Spleen (tissue), 11 donors: ENCODE measurements at regions not wholly inside any gene's neighbourhood (a gene's known extent, or its start where the extent isn't known, plus 50 kb on each side); places are given as distances from the start of the nearest gene placed in this dataset.

Experiments used
- DNase-seq: peaks from one replicate; pipeline ENCODE4 v3.0.0-alpha.2; 2020
- H3K27ac ChIP-seq, 8 donors: fragments of 200-600 bp; sonication (generic) in 7 of 8; 1 replicate in 4 of 8; 2 replicates in 4 of 8; pipeline versions ENCODE4 v1.5.0 to v1.8.0; 2016 to 2021; ENCODE audit warnings: inconsistent platforms in 4 of 8, mild to moderate bottlenecking in 4 of 8, moderate library complexity in 1 of 8
- H3K27me3 ChIP-seq, 7 donors: fragments of 200-600 bp; sonication (generic) in 6 of 7; replicated peaks in 1 of 7; 1 replicate in 4 of 7; 2 replicates in 3 of 7; pipeline versions ENCODE4 v1.5.0 to v1.8.0; 2016 to 2021; ENCODE audit warnings: inconsistent platforms in 3 of 7, mild to moderate bottlenecking in 1 of 7
- H3K36me3 ChIP-seq, 6 donors: fragments of 200-600 bp; sonication (generic) in 5 of 6; 1 replicate in 4 of 6; 2 replicates in 2 of 6; pipeline versions ENCODE4 v1.5.0 to v1.8.0; 2016 to 2021; ENCODE audit warnings: inconsistent platforms in 2 of 6
- H3K4me1 ChIP-seq, 6 donors: fragments of 200-600 bp; sonication (generic) in 5 of 6; 1 replicate in 3 of 6; 2 replicates in 3 of 6; pipeline versions ENCODE4 v1.5.0 to v1.8.0; 2016 to 2021; ENCODE audit warnings: inconsistent platforms in 3 of 6
- H3K4me3 ChIP-seq, 8 donors: fragments of 200-600 bp; sonication (generic) in 7 of 8; 1 replicate in 4 of 8; 2 replicates in 4 of 8; pipeline versions ENCODE4 v1.5.0 to v1.8.0; 2016 to 2021; ENCODE audit warnings: inconsistent platforms in 4 of 8, mild to moderate bottlenecking in 4 of 8, moderate library complexity in 2 of 8
- H3K9me3 ChIP-seq, 8 donors: fragments of 200-600 bp; sonication (generic) in 7 of 8; 1 replicate in 4 of 8; 2 replicates in 4 of 8; pipeline versions ENCODE4 v1.5.0 to v1.8.0; 2016 to 2021; ENCODE audit warnings: inconsistent platforms in 4 of 8
- POLR2A ChIP-seq, 3 donors: fragments of 450-650 bp; IDR thresholded peaks; one replicate each; pipeline ENCODE4 v1.5.1; 2017; ENCODE audit warnings: antibody characterized with exemption in 3 of 3, mild to moderate bottlenecking in 1 of 3
- POLR2AphosphoS5 ChIP-seq, 3 donors: sonication (generic); formaldehyde crosslinking; IDR thresholded peaks; one replicate each; pipeline ENCODE4 v1.5.1; 2017; ENCODE audit warnings: antibody characterized with exemption in 3 of 3
- WGBS, 5 donors: extraction: QIAGEN DNeasy Blood & Tissue Kit in 3 of 5; methylation state at CpG; one replicate each; pipeline versions ENCODE4 v1.1.5 to v1.1.7; 2013 to 2018; 5-methylcytosine and 5-hydroxymethylcytosine counted together
- intact Hi-C: fragments of 100-400 bp; cut with DNase I; formaldehyde crosslinking; loops from one replicate; pipeline ENCODE4 v1.15.0; 2023; ENCODE audit warnings: low total_unique reads
- TF ChIP-seq, protein P1 (sequence below), 11 experiments: fragments of 200-600 bp in 7 of 11; fragments of 450-650 bp in 4 of 11; sonication (generic) in 4 of 11; IDR thresholded peaks in 8 of 11; conservative IDR thresholded peaks in 3 of 11; 1 replicate in 7 of 11; 2 replicates in 4 of 11; pipeline versions ENCODE4 v1.4.0 to v1.8.0; 2016 to 2021; ENCODE audit warnings: antibody characterized with exemption in 11 of 11, inconsistent platforms in 4 of 11, mild to moderate bottlenecking in 1 of 11
- donor health status: healthy with polysubstance abuse.
- donor health status: DM: no; HTN: no; CAD: no; lungs with moderate emphysema.
- donor health status: DM: no; HTN: no; CAD: no.
- donor health status: Bipolar disorder and iron deficiency.
- donor health status: healthy.
- donor health status: DM: no; HTN: no; CAD: no.
- donor health status: DM: yes; HTN: yes; CAD: no.

DNA sequence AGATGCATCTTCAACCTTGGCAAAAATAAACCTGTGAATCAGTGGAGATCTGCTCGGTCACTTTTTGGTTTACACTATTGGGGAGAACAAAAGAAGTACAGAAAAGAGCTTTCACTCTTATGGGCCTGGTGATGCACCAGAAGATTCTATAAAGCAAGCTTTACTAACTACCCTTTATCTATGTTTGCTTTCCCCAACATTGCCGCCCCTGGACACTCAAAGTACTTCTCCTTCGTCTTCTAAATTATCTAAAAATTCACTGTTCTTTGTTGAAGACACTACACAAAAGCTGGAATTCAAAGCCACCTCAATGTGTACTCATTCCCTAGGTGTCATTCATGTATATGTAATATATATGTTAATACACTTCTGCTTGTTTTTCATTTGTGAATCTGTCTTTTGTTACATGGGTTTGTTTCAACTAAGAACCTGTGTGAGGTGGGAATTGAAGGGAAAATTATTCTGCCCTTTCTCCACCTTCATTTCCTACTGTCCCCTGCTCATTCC is 97.9 kb upstream of the BTN3A2 start:
- DNase-seq = no peak
- TF ChIP-seq POLR2A (IDR thresholded peaks at IDR 0.05) (no peak), POLR2AphosphoS5 (IDR thresholded peaks at IDR 0.05) (no peak)
- TF ChIP-seq, protein P1, sequence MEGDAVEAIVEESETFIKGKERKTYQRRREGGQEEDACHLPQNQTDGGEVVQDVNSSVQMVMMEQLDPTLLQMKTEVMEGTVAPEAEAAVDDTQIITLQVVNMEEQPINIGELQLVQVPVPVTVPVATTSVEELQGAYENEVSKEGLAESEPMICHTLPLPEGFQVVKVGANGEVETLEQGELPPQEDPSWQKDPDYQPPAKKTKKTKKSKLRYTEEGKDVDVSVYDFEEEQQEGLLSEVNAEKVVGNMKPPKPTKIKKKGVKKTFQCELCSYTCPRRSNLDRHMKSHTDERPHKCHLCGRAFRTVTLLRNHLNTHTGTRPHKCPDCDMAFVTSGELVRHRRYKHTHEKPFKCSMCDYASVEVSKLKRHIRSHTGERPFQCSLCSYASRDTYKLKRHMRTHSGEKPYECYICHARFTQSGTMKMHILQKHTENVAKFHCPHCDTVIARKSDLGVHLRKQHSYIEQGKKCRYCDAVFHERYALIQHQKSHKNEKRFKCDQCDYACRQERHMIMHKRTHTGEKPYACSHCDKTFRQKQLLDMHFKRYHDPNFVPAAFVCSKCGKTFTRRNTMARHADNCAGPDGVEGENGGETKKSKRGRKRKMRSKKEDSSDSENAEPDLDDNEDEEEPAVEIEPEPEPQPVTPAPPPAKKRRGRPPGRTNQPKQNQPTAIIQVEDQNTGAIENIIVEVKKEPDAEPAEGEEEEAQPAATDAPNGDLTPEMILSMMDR (IDR thresholded peaks at IDR 0.05 in 8 of 11, conservative IDR thresholded peaks at IDR 0.05 in 3 of 11) = no peak
- Histone ChIP-seq H3K27ac (no peak overlapping the region), H3K36me3 (no peaks in the 10 kb centered on the region), H3K4me1 (peaks cover 6 to 24% (median 20%) of the 10 kb centered on the region in 6 donors), H3K4me3 (no peak overlapping the region), H3K27me3 (peaks cover 0 to 17% (median 0%) of the 10 kb centered on the region in 7 donors), H3K9me3 (no peaks in the 10 kb centered on the region)
- intact Hi-C loops = no loop called here
- WGBS, 5 donors = 85 to 96% (median 94%) methylated on average over 3 of the region's 3 CpGs

DNA sequence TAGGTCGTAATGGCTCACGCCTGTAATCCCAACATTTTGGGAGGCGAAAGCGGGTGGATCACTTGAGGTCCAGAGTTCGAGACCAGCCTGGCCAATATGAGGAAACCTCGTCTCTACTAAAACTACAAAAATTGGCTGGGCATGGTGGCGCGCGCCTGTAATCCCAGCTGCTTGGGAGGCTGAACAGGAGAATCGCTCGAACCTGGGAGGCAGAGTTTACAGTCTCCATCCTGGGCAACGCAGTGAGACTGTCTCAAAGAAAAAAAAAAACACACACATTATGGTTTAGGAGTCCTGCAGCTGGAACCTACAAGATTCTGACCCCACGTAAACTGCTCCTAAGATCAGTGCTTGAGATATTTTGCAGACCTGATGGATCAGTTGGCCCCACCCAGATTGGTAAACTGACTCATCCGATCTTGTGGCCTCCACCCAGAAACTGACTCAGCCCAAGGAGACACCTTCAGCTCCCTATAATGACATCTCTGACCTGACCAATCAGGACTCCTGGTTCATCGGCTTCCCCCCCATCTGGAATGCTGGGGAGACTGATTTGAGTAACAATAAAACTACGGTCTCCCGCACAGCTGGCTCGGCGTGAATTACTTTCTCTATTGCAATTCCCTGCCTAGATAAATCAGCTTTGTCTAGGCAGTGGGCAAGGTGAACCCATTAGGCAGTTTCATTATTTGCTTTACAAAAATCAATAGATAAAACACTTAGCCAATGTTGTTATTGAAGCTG is 96.2 kb upstream of the BTN3A2 start:
- Histone ChIP-seq H3K4me3 (no peak overlapping the region), H3K27me3 (peaks cover 0 to 17% (median 0%) of the 10 kb centered on the region in 7 donors), H3K9me3 (no peaks in the 10 kb centered on the region), H3K36me3 (no peaks in the 10 kb centered on the region), H3K4me1 (peaks cover 6 to 33% (median 22%) of the 10 kb centered on the region in 6 donors), H3K27ac (no peak overlapping the region)
- intact Hi-C loops = no loop called here
- WGBS, 5 donors = 85 to 95% (median 91%) methylated on average over 19 of the region's 19 CpGs
- TF ChIP-seq, protein P1 (IDR thresholded peaks at IDR 0.05 in 8 of 11, conservative IDR thresholded peaks at IDR 0.05 in 3 of 11) = no peak
- TF ChIP-seq POLR2A (IDR thresholded peaks at IDR 0.05) (no peak), POLR2AphosphoS5 (IDR thresholded peaks at IDR 0.05) (no peak)
- no peak for DNase-seq

DNA sequence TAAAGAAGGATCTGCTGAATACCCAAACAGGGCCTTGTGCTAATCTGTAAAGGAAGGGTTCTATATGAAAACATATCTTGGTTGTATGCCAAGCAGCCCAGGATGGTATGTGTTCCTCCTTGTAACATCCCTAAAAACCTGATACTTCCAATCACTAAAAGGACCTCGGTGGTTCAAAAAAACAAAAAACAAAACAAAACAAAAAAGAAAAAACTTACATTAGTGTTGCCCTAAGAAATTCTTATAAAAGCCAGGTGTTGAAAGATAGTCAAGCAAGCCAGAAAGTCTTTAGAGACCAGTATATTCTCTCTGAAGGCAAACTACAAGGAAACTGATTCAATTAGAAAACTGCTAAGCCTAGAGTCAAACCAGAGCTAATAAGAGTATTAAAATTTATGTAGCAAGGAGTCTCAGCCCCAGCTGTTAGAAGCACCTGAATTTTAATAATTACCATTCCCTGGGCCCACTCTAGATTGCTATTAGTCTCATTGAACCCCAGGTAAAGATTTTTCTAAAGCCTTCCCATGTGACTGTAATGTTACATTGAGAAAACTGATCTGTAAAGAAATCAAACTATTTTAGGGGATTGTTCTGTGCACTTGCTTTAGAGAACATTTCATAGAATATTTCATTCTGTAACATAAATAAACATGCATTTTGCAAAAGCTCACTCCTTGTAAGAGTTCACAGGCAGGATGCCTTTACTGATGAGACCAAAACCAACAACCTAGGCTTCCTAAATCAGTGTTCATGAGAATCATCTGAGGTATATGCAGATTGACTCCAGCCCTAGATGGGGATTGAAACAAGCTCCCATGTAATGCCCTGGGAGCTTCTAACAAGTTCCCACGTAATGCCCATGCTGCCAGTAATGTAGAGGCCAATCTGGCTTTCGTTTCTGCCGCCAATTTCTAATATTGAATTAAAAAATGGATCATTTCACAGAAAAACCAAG is 95.2 kb upstream of the BTN3A2 start:
- no peak for DNase-seq
- Histone ChIP-seq H3K4me3 (no peak overlapping the region), H3K36me3 (no peaks in the 10 kb centered on the region), H3K27ac (peak overlapping the region in 2 of 8 donors; percentile 97 to 99), H3K27me3 (peaks cover 0 to 17% (median 0%) of the 10 kb centered on the region in 7 donors), H3K9me3 (no peaks in the 10 kb centered on the region), H3K4me1 (peaks cover 6 to 43% (median 30%) of the 10 kb centered on the region in 6 donors)
- intact Hi-C loops = no loop called here
- WGBS, 5 donors = 22 to 47% (median 37%) methylated on average over 4 of the region's 4 CpGs
- no peak for TF ChIP-seq POLR2A (IDR thresholded peaks at IDR 0.05)
- TF ChIP-seq, protein P1 (IDR thresholded peaks at IDR 0.05 in 8 of 11, conservative IDR thresholded peaks at IDR 0.05 in 3 of 11) = no peak
- TF ChIP-seq POLR2AphosphoS5 (IDR thresholded peaks at IDR 0.05) = no peak
